Cardiac muscle cell (in vitro differentiated cells and primary cell): ENCODE measurements at regions not wholly inside any gene's neighbourhood (a gene's known extent, or its start where the extent isn't known, plus 50 kb on each side); places are given as distances from the start of the nearest gene placed in this dataset.

Experiments used
- DNase-seq, 2 donors: peaks; one replicate each; pipeline versions ENCODE4 v3.0.0 to v3.0.0-alpha.2; 2010 to 2017; ENCODE audit warnings: low read depth in 1 of 2, low spot score in 1 of 2
- H3K27ac ChIP-seq: fragments of 200-600 bp; sonication (generic); 2 replicates; pipeline ENCODE4 v1.5.1; 2016
- H3K27me3 ChIP-seq: fragments of 200-600 bp; sonication (generic); 2 replicates; pipeline ENCODE4 v1.6.0; 2016; ENCODE audit warnings: control low read depth
- H3K36me3 ChIP-seq: fragments of 200-600 bp; sonication (generic); 2 replicates; pipeline ENCODE4 v1.5.1; 2016; ENCODE audit warnings: control low read depth
- H3K4me1 ChIP-seq: fragments of 200-600 bp; sonication (generic); 2 replicates; pipeline ENCODE4 v1.8.1; 2017; ENCODE audit warnings: low read depth, mild to moderate bottlenecking, mixed run types
- H3K4me3 ChIP-seq: fragments of 200-600 bp; sonication (generic); 2 replicates; pipeline ENCODE4 v1.5.1; 2016; ENCODE audit warnings: mild to moderate bottlenecking
- H3K9me3 ChIP-seq: fragments of 200-600 bp; sonication (generic); 2 replicates; pipeline ENCODE4 v1.5.1; 2017; ENCODE audit warnings: low read depth, mild to moderate bottlenecking, control low read depth
- CTCF ChIP-seq: IDR thresholded peaks from 2 replicates; pipeline ENCODE4 v1.5.1; 2012; ENCODE audit warnings: low read depth, mild to moderate bottlenecking, low read length

DNA sequence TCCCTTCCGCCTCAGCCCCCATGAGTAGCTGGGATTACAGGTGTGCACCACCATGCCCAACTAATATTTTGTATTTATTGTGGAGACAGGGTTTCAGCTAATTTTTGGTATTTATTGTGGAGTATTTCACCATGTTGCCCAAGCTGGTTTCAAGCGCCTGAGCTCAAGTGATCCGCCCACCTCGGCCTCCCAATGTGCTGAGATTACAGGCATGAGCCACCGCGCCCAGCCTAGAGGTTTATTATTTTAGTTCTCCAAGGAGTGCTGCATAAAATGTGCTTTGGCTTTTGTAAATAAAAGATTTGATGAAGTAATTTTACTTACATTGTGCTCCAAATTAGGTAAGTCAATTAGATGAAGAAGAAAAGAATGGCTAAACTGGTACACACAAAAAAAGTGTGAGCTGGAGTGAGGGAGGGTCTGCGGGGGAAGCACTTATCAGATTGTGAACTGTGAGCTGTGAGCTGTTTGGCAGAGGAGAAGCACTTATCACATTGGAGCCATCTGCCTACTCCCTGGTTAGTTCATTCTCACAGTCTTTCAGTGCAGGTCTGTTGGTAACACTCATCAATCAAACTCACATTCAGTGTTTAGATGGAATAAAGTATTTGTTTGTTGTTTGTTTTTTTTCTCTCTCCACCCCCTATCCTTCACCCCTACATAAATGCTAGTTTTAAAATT lies 398.0 kb downstream of the EPHA7 start:
- no peak for DNase-seq

DNA sequence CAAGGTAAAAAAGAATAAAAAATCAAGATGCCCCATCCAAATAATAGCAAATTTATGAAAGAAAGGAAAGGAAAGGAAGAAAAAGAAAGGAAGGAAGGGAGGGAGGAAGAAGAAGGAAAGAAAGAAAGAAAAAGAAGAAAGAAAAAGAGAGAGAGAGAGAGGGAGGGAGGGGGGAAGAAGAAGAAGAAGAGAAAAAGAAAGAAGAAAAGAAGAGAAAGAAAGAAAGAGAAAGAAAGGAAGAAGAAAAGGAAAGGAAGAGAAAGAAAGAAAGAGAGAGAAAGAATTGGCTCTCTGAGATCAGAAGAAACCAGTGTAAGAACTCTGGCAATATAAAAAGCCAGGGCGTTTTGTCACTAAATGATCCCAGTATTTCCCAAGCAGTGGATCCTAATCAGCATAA lies 401.7 kb downstream of the EPHA7 start:
- TF ChIP-seq CTCF = no peak
- Histone ChIP-seq H3K27ac (no peak overlapping the region), H3K4me1 (no peaks in the 10 kb centered on the region)

More for the DNA sequence above, 398.0 kb downstream of the EPHA7 start:
- Histone ChIP-seq H3K27me3 (no peaks in the 10 kb centered on the region), H3K4me3 (no peak overlapping the region), H3K9me3 (no peaks in the 10 kb centered on the region), H3K27ac (no peak overlapping the region), H3K36me3 (no peaks in the 10 kb centered on the region), H3K4me1 (no peaks in the 10 kb centered on the region)
- no peak for TF ChIP-seq CTCF

DNA sequence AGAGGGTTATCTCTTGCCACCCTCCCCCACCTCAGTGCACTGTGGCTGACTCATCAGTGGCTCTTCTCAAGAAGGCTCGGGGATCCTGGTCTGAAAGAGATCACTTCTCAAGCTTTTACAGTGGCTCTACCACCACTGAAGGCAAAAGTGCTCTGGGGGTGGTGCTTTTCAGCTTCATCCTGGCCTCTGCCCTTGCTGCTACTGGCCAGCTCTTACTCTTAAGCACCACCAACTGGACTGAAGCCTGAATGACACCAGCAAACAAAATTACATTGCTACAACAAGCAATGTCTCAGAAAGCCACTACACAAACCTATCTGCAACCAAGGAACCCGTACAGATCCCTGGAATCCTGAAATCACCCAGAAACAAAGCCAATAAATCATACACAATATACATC lies 402.1 kb downstream of the EPHA7 start:
- TF ChIP-seq CTCF = peak; percentile 18
- Histone ChIP-seq H3K4me3 (no peak overlapping the region), H3K36me3 (no peaks in the 10 kb centered on the region), H3K4me1 (no peaks in the 10 kb centered on the region), H3K9me3 (no peaks in the 10 kb centered on the region), H3K27me3 (no peaks in the 10 kb centered on the region), H3K27ac (no peak overlapping the region)
- DNase-seq = peak in 1 of 2 donors; percentile 9

More for the DNA sequence above, 401.7 kb downstream of the EPHA7 start:
- Histone ChIP-seq H3K9me3 (no peaks in the 10 kb centered on the region), H3K36me3 (no peaks in the 10 kb centered on the region), H3K27me3 (no peaks in the 10 kb centered on the region), H3K4me3 (no peak overlapping the region)
- DNase-seq = no peak

- no peaks in the 10 kb centered on the region for H3K9me3 ChIP-seq
- H3K27ac ChIP-seq = no peak overlapping the region
- H3K4me1 ChIP-seq = no peaks in the 10 kb centered on the region
- H3K4me3 ChIP-seq = no peak overlapping the region
- DNase-seq = no peak
- H3K27me3 ChIP-seq = no peaks in the 10 kb centered on the region
- TF ChIP-seq CTCF = no peak
- H3K36me3 ChIP-seq = no peaks in the 10 kb centered on the region
Observed at GRCh38 chr6:93013054-93013453, 406.3 kb downstream of the EPHA7 start.

- Histone ChIP-seq H3K4me1 (no peaks in the 10 kb centered on the region), H3K36me3 (no peaks in the 10 kb centered on the region), H3K9me3 (no peaks in the 10 kb centered on the region), H3K4me3 (no peak overlapping the region), H3K27ac (no peak overlapping the region), H3K27me3 (no peaks in the 10 kb centered on the region)
- no peak for TF ChIP-seq CTCF
- no peak for DNase-seq
Observed at GRCh38 chr6:93008375-93008774, 411.0 kb downstream of the EPHA7 start.
